HG03045 (cell line): ENCODE measurements at regions not wholly inside any gene's neighbourhood (a gene's known extent, or its start where the extent isn't known, plus 50 kb on each side); places are given as distances from the start of the nearest gene placed in this dataset.
"Not testable (repeated sequence)": the region's sequence is repeated elsewhere in the genome, so short reads cannot be mapped to it uniquely, and the experiment has no call there.

Experiments used
- ATAC-seq: cut with Tn5 transposase; IDR thresholded peaks from one replicate; pipeline ENCODE4 v1.9.1; 2021; ENCODE audit warnings: mild to moderate bottlenecking, moderate library complexity; ENCODE audit not compliant: unreplicated experiment

DNA sequence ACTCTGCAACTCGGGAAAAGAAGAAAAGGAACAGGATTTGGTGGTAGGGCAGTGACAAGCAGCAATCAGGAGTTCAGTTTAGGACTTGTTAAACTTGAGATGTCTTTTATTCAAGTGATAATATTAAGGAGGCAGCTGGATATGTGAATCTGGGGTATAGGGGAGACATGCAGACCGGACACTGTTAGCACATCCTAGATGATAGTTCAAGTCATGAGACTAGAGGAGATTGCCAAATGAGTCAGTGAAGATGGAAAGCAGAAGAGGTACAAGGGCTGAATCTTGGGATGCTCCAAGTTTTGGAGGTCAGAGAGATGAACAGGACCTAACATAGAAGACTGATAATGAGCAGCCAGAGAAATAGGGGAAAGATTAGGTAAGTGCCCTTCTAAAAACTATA lies 69.5 kb upstream of the PSME4 start:
- ATAC-seq: no peak

DNA sequence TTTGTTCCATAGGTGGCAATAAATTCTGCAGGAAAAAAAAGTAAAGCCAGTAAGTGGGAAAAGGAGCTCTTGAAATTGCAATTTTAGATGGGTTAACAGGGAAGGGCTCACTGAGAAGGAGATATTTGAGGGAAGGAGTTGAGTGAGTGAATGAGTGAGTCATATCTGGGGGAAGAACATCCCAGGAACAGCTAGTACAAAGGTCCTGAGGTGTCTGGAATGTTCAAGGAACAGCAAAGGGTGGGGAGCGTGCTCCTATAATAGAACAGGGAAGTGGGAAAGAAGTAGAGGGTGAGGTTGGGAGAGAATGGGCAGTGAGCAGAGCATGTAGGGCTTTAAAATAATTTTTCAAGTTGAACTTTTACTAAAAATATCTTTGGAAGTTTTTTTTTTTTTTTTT lies 68.0 kb upstream of the PSME4 start:
- no peak for ATAC-seq

DNA sequence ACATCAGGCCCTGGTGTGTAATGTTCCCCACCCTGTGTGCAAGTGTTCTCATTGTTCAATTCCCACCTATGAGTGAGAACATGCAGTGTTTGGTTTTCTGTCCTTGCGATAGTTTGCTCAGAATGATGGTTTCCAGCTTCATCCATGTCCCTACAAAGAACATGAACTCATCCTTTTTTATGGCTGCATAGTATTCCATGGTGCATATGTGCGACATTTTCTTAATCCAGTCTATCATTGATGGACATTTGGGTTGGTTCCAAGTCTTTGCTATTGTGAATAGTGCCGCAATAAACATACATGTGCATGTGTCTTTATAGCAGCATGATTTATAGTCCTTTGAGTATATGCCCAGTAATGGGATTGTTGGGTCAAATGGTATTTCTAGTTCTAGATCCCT lies 60.5 kb upstream of the PSME4 start:
- ATAC-seq: not testable (repeated sequence)

DNA sequence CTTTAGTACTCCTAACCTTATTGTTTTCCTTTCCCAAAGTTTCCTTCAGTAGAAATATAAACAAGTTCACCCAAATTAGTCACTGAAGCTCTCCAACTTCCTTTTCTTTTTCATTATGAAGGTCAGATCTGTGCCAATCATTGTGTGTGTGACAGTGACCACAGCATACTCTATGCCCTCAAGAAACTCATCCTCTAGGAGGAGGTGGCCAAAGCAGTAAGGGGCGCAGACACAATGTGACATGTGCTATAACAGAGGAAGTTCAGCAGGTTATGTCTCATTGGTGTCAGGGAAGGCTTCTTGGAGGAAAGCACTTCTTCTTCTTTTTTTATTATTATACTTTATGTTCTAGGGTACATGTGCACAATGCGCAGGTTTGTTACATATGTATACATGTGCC lies 60.0 kb upstream of the PSME4 start:
- ATAC-seq: no peak

DNA sequence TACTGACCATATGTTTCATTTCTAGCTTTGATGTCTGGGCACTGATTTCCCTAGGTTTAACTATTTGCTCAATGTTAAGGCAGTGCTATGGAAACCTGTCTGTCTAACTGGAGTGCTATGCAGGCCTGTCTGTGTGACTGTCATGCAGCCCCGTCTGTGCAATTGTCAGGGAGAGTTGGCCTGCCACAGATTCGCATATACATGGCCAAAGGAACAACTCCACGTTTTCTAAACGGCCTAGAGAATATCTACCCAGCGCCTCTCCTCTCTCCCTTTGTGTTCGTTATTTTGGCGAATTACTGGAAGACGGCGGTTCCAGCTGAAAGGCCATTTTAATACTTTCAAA lies 59.6 kb upstream of the PSME4 start:
- no peak for ATAC-seq

DNA sequence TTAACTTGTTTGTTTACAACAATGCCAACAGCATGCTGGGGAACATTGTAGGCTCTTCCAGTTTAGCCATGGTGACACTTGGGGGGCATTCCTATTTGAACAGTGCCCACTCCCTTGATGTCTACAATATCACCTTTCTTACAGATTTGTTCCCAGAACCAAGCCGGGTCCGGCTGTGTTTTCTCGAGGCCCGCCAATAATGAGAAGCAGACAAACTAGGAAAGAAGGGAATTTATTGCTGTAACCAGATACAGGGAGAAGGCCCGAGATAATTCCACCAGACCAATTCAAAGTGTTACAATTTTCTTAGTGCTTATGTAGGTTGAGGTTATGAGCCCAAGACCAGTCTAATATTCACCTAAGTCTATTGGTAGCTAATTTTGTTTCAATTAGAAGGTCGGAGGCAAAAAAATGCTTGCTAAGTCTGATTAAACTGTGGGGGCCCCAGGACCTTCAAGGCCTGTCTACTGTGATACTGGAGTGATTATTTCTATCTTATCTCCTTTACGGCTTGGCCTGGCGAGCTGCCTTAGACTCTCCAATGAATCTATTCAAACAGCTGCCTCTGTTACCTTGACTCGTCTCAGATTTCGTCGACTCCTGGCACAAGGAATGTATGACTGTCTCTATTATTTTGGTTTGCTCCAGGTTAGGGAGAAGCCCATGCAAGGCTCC lies 59.1 kb upstream of the PSME4 start:
- no peak for ATAC-seq

DNA sequence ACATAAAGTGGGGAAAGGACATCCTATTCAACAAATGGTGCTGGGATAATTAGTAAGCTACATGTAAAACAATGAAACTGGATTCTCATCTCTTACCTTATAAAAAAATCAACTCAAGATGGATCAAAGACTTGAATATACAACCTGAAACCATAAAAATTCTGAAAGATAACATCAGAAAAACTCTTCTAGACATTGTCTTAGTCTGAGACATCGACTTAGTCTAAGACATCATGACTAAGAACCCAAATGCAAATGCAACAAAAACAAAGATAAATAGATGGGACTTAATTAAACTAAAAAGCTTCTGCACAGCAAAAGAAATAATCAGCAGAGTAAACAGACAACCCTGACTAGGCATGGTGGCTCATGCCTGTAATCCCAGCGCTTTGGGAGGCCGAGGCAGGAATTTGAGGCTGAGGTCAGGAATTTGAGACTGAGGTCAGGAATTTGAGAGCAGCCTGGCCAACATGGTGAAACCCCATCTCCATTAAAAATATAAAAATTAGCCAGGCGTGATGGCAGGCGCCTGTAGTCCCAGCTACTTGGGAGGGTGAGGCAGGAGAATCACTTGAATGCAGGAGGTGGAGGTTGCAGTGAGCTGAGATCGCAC lies 54.8 kb upstream of the PSME4 start:
- not testable (repeated sequence) for ATAC-seq

DNA sequence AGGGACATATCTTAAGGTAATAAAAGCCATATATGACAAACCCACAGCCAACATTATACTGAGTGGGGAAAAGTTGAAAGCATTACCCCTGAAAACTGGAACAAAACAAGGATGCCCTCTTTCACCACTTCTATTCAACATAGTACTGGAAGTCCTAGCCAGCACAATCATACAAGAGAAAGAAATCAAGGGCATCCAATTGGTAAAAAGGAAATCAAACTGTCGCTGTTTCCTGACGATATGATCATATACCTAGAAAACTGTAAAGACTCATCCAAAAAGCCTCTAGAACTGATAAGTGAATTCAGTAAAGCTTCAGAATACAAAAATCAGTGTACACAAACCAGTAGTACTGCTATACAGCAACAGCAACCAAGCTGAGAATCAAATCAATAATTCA lies 53.8 kb upstream of the PSME4 start:
- no peak for ATAC-seq

DNA sequence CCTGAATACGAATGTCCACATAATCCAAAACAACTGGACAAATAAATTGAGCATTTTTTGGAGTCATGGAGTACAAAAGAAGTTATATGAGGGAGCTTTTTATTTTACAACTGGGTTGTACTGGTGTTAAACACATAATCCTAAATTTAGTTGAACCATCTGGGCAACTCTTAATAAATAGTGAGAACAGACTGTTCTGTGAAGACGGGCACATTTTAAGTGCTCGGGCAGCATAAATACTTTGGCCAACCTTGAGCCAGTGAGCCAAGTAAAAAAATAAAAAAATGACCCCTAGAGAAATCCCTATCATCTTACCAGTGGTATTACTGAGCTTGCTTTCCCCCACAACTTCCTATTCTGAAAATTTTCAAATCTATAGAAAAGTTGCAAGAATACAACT lies 50.9 kb upstream of the PSME4 start:
- no peak for ATAC-seq

DNA sequence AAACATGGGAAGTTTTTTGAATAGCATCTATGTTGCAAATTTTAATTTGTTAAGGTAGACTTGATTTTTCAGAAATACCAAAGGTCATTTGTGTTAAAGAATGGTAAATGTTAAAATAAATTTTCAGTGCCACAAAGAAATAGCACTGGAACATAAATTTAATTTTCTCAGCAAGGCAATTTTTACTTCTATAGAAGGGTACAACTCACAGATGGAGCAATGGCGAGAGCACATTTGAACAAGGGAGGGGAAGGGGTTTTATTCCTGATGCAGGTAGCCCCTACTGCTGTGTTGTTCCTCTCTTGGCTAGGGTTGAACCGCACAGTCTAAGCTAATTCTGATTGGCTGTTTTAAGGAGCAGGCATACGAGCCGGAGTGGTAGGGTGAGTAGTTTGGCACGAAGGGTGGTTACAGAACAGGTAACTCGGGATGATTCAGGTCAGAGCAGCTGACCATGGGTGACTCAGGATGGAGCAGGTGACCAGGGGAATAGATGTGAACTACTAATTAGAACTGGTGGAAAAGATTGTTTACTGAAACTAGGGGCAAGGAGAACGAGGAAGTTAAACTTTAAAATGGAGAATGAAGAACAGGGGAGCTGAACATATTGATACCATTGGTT lies 50.1 kb upstream of the PSME4 start:
- ATAC-seq: no peak
